Colonic mucosa (tissue), 4 donors: ENCODE measurements at regions not wholly inside any gene's neighbourhood (a gene's known extent, or its start where the extent isn't known, plus 50 kb on each side); places are given as distances from the start of the nearest gene placed in this dataset.

Source experiments
- DNase-seq: peaks from one replicate; pipeline ENCODE4 v3.0.0-alpha.2; 2020
- H3K27ac ChIP-seq: fragments of 200-600 bp; one replicate; pipeline ENCODE4 v1.8.0; 2021
- H3K27me3 ChIP-seq: fragments of 200-600 bp; one replicate; pipeline ENCODE4 v1.8.0; 2021
- H3K36me3 ChIP-seq: fragments of 200-600 bp; one replicate; pipeline ENCODE4 v1.8.0; 2021
- H3K4me1 ChIP-seq: fragments of 200-600 bp; one replicate; pipeline ENCODE4 v1.8.0; 2021; ENCODE audit warnings: mild to moderate bottlenecking
- H3K4me3 ChIP-seq: fragments of 200-600 bp; one replicate; pipeline ENCODE4 v1.8.0; 2021
- H3K9ac ChIP-seq, 2 donors: one replicate each; pipeline ENCODE4 v1.7.0; 2013; ENCODE audit warnings: control low read depth in 2 of 2, low read depth in 2 of 2, low read length in 2 of 2
- H3K9me3 ChIP-seq: fragments of 200-600 bp; one replicate; pipeline ENCODE4 v1.8.0; 2021
- intact Hi-C: fragments of 100-400 bp; cut with DNase I; formaldehyde crosslinking; loops from one replicate; pipeline ENCODE4 v1.14.1; 2022
- TF ChIP-seq, protein P1 (sequence below): fragments of 200-600 bp; IDR thresholded peaks from one replicate; pipeline ENCODE4 v1.8.0; 2022; ENCODE audit warnings: antibody characterized with exemption, mild to moderate bottlenecking
- donor health status: healthy.
- donor health status: DM: no; HTN: no; CAD: no.
- donor health status: DM: no; HTN: no; CAD: no.

DNA sequence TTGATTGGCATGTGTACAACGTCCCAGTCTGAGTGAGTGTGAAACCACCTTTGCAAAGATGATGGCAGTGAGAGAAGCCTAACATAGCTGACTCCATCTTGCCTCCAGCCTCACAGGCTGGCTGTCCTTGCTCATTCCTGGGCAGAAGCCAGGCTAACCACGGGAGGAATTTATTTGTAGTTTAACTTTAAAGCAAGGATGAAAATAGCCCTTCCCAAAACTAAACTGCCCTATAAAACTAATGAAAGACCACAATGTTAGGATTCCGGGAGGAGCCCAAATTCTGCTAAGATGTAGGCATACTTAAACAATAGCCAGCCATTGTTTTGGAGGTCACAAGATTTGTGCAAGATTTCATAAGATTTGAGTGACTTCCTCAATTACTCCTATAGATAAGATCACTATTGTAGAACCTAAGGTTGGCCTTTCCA is 96.6 kb upstream of the LSM14A start:
- Histone ChIP-seq H3K9me3 (no peaks in the 10 kb centered on the region), H3K36me3 (no peaks in the 10 kb centered on the region), H3K27me3 (no peaks in the 10 kb centered on the region), H3K4me1 (no peaks in the 10 kb centered on the region), H3K9ac (no peak overlapping the region), H3K4me3 (no peak overlapping the region), H3K27ac (no peak overlapping the region)
- no peak for DNase-seq
- intact Hi-C loops: no loop called here
- TF ChIP-seq, protein P1, sequence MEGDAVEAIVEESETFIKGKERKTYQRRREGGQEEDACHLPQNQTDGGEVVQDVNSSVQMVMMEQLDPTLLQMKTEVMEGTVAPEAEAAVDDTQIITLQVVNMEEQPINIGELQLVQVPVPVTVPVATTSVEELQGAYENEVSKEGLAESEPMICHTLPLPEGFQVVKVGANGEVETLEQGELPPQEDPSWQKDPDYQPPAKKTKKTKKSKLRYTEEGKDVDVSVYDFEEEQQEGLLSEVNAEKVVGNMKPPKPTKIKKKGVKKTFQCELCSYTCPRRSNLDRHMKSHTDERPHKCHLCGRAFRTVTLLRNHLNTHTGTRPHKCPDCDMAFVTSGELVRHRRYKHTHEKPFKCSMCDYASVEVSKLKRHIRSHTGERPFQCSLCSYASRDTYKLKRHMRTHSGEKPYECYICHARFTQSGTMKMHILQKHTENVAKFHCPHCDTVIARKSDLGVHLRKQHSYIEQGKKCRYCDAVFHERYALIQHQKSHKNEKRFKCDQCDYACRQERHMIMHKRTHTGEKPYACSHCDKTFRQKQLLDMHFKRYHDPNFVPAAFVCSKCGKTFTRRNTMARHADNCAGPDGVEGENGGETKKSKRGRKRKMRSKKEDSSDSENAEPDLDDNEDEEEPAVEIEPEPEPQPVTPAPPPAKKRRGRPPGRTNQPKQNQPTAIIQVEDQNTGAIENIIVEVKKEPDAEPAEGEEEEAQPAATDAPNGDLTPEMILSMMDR: no peak

DNA sequence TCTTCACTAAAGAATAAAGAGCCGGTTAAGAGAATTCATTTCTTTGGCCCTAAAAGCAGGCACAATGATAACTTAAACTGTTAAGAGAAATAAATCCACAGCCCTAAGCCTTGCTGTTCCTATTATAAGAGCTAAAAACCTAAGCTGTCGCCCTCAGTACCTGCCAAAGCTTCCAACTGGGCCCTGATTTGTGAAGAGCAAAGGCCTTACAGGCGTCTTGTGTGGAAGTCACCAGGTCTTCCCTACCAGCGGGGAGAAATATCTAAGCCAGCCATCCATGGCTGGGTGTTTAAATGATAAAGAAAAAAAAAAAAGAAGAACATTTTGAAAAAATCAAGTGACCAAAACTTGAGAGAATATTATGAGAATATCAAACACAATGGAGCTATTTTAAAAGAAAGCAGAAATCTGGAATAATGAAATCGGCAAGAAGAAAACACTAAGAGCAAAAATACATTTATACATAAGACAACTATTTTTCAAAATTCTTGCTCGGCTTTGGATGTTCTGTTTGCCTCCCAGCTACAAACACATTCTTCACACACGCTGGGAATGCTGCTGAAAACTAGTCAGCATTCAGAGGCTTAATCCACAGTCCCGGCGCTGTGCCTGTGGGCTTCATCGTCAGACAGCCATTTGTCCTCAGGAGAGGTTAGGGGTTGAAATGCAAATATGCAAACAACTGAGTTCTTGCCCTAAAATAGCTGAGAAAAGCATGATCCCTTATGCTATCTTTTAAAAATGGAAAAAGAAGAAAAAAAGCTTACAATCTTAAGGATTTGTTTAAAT is 89.8 kb upstream of the LSM14A start:
- TF ChIP-seq, protein P1: no peak
- H3K27ac ChIP-seq: no peak overlapping the region
- no peaks in the 10 kb centered on the region for H3K36me3 ChIP-seq
- DNase-seq: no peak
- no peaks in the 10 kb centered on the region for H3K9me3 ChIP-seq
- H3K27me3 ChIP-seq: no peaks in the 10 kb centered on the region
- intact Hi-C loops: no loop called here
- H3K9ac ChIP-seq: no peak overlapping the region
- H3K4me3 ChIP-seq: no peak overlapping the region
- no peaks in the 10 kb centered on the region for H3K4me1 ChIP-seq

DNA sequence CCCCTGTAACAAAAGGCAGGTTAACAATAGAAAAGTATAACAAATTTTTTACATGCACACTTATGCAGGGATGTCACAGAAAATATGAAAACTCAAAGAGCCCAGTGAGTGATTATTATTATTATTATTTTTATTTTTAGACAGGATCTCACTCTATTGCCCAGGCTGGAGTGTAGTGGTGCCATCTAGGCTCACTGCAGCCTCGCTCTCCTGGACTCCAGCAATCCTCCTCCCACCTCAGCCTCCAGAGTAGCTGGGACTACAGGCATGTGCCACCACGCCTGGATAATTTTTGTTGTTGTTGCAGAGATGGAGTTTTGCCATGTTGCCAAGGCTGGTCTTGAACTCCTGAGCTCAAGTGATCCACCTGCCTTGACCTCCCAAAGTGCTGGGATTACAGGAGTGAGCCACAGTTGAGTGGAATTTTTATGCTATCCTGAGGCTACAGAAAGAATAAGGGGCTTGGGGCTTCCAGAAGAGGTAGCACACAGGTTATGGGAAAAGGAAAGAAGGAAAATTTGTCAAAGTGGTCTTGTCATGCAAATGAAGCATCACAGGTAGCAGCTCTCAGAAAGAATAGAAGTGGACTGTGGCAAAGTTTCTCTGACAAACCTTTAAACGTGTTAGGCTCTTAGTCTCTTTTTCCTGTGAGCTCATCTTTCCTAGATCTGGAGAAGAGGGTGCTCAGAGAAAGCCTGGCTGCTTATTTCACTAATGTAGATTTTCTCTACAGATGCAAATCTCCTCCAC is 87.7 kb upstream of the LSM14A start:
- intact Hi-C loops: no loop called here
- Histone ChIP-seq H3K36me3 (no peaks in the 10 kb centered on the region), H3K27me3 (no peaks in the 10 kb centered on the region), H3K27ac (no peak overlapping the region), H3K4me1 (no peaks in the 10 kb centered on the region), H3K4me3 (no peak overlapping the region), H3K9ac (no peak overlapping the region), H3K9me3 (no peaks in the 10 kb centered on the region)
- TF ChIP-seq, protein P1: no peak
- no peak for DNase-seq

DNA sequence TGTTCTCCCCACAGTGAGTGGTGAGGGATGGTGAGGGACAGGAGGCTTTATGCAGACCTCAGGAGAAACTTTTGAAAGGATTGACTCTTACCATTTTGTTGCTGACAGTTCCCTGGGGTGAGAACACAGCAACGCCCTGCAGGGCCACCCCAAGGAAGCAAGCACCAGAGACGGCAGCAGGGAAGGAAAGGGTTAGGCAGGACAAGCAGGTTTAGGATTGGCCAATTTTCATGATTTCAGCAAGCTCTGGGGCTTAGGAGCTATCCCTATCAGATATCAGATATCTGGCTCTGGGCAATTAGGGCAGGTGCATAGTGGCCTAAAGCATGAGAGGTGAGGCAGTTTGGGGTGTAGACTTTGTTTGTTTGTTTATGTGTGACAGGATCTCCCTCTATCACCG is 87.0 kb upstream of the LSM14A start:
- Histone ChIP-seq H3K27me3 (no peaks in the 10 kb centered on the region), H3K9ac (no peak overlapping the region), H3K27ac (no peak overlapping the region), H3K4me3 (no peak overlapping the region), H3K36me3 (no peaks in the 10 kb centered on the region), H3K9me3 (no peaks in the 10 kb centered on the region), H3K4me1 (no peaks in the 10 kb centered on the region)
- no peak for DNase-seq
- intact Hi-C loops: no loop called here
- TF ChIP-seq, protein P1: no peak

DNA sequence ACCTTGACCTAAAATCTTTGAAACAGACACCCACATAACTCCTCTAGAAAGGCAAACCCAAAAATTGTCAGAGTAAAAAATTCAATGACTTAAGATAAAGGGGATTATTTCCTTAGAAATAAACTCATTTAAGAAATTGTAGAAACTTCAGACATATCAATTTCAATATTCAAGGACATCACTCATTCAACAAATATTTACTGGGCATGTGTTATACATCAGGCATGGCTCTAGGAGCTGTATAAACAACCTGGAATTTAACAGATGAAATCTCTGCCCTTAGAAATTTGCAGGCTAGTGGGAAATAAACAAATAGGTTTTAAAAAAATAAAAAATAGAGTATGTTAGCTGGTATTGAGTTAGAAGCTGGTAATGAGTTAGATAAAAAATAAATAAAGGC is 84.0 kb upstream of the LSM14A start:
- Histone ChIP-seq H3K27ac (no peak overlapping the region), H3K9ac (no peak overlapping the region), H3K4me1 (no peaks in the 10 kb centered on the region), H3K36me3 (no peaks in the 10 kb centered on the region), H3K4me3 (no peak overlapping the region), H3K27me3 (no peaks in the 10 kb centered on the region), H3K9me3 (no peaks in the 10 kb centered on the region)
- TF ChIP-seq, protein P1: no peak
- intact Hi-C loops: no loop called here
- no peak for DNase-seq
